Keratinocyte (primary cell): ENCODE measurements at regions not wholly inside any gene's neighbourhood (a gene's known extent, or its start where the extent isn't known, plus 50 kb on each side); places are given as distances from the start of the nearest gene placed in this dataset.

Experiments
- DNase-seq: peaks from one replicate; pipeline ENCODE4 v3.0.0-alpha.2; 2011; ENCODE audit warnings: low read depth, missing footprints, low spot score
- FAIRE-seq: peaks from 2 replicates; lab custom pipeline; 2011; peaks lifted over from hg19 to GRCh38; lab: Jason Lieb, UNC
- H2AFZ ChIP-seq: 2 replicates; pipeline ENCODE4 v1.6.0; 2012; ENCODE audit warnings: low read length, control low read depth, inconsistent platforms; ENCODE audit not compliant: control insufficient read depth
- H3K27ac ChIP-seq: 2 replicates; pipeline ENCODE4 v1.5.1; 2011; ENCODE audit warnings: low read length; ENCODE audit not compliant: control insufficient read depth, insufficient read depth
- H3K27me3 ChIP-seq: 3 replicates; pipeline ENCODE4 v1.6.0; 2011; ENCODE audit warnings: low read length; ENCODE audit not compliant: control insufficient read depth, insufficient read depth; ENCODE audit errors: extremely low read depth
- H3K36me3 ChIP-seq, 2 experiments: 2 replicates in 1 of 2; 3 replicates in 1 of 2; pipeline ENCODE4 v1.5.1; 2011; ENCODE audit warnings: low read length in 2 of 2, mild to moderate bottlenecking in 1 of 2; ENCODE audit not compliant: control insufficient read depth in 2 of 2, insufficient read depth in 2 of 2; ENCODE audit errors: extremely low read depth in 1 of 2
- H3K4me1 ChIP-seq: 3 replicates; pipeline ENCODE4 v1.5.1; 2011; ENCODE audit warnings: low read length; ENCODE audit not compliant: control insufficient read depth, insufficient read depth; ENCODE audit errors: extremely low read depth
- H3K4me2 ChIP-seq: 3 replicates; pipeline ENCODE4 v1.6.0; 2011; ENCODE audit warnings: low read depth, low read length; ENCODE audit not compliant: control insufficient read depth, insufficient read depth; ENCODE audit errors: extremely low read depth
- H3K4me3 ChIP-seq, 3 experiments: fragments of 200-600 bp in 1 of 3; sonication (generic) in 1 of 3; 2 replicates in 2 of 3; 3 replicates in 1 of 3; pipeline ENCODE4 v1.5.1; 2011 to 2016; ENCODE audit warnings: low read length in 3 of 3, mild to moderate bottlenecking in 3 of 3, control low read depth in 2 of 3, inconsistent platforms in 1 of 3, low read depth in 1 of 3, mixed read lengths in 1 of 3, mixed run types in 1 of 3, moderate library complexity in 1 of 3; ENCODE audit not compliant: control insufficient read depth in 2 of 3, insufficient read depth in 2 of 3; ENCODE audit errors: extremely low read depth in 1 of 3
- H3K79me2 ChIP-seq: 2 replicates; pipeline ENCODE4 v1.6.0; 2012; ENCODE audit warnings: low read length; ENCODE audit not compliant: control insufficient read depth, insufficient read depth
- H3K9ac ChIP-seq: 3 replicates; pipeline ENCODE4 v1.6.0; 2011; ENCODE audit warnings: low read length; ENCODE audit not compliant: control insufficient read depth, insufficient read depth; ENCODE audit errors: extremely low read depth
- H3K9me1 ChIP-seq: 3 replicates; pipeline ENCODE4 v1.6.0; 2011; ENCODE audit warnings: low read length; ENCODE audit not compliant: control insufficient read depth, insufficient read depth; ENCODE audit errors: extremely low read depth
- H3K9me3 ChIP-seq: 2 replicates; pipeline ENCODE4 v1.5.1; 2012; ENCODE audit warnings: low read depth, low read length; ENCODE audit not compliant: control insufficient read depth
- H4K20me1 ChIP-seq: 3 replicates; pipeline ENCODE4 v1.6.0; 2011; ENCODE audit warnings: low read length; ENCODE audit not compliant: control insufficient read depth, insufficient read depth; ENCODE audit errors: extremely low read depth
- EZH2 ChIP-seq: IDR thresholded peaks from one replicate; pipeline ENCODE4 v1.6.1; 2012; ENCODE audit warnings: inconsistent platforms, mild to moderate bottlenecking, low read length, moderate library complexity
- dilution Hi-C: fragments of 300-500 bp; cut with MboI; formaldehyde crosslinking; loops from one replicate; pipeline ENCODE4 v1.7.0; 2020; ENCODE audit warnings: low sequenced_read_pairs; ENCODE audit not compliant: extremely low pct_ligation_motif_present
- TF ChIP-seq, protein P1 (sequence below), 3 experiments: IDR thresholded peaks in 1 of 3; conservative IDR thresholded peaks in 1 of 3; optimal IDR thresholded peaks in 1 of 3; 2 replicates in 2 of 3; 3 replicates in 1 of 3; pipeline versions ENCODE3 to v1.5.1; 2011; ENCODE audit warnings: low read length in 3 of 3, mild to moderate bottlenecking in 3 of 3, moderate library complexity in 2 of 3, control low read depth in 1 of 3, inconsistent platforms in 1 of 3; ENCODE audit not compliant: insufficient read depth in 2 of 3; ENCODE audit errors: extremely low read depth in 1 of 3

DNA sequence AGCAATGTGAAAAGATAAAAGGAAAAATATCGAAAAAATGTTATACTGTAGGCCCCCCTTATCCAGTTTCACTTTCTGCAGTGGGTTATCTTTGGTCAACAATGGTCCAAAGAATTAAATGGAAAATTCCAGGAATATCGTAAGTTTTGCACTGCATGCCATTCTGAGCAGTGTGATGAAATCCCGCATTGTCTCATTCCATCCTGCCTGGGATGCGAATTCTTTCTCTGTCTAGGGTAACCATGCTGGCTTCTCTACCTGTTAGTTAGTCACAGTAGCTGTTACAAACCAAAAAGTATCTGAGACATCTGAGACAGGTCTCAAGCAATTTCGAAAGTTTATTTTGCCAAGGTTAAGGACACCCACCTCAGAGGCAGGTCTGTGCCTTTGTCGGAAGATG is 170.3 kb downstream of the COX18 start:
- no peaks in the 10 kb centered on the region for H4K20me1 ChIP-seq
- no peaks in the 10 kb centered on the region for H3K79me2 ChIP-seq
- TF ChIP-seq, protein P1, sequence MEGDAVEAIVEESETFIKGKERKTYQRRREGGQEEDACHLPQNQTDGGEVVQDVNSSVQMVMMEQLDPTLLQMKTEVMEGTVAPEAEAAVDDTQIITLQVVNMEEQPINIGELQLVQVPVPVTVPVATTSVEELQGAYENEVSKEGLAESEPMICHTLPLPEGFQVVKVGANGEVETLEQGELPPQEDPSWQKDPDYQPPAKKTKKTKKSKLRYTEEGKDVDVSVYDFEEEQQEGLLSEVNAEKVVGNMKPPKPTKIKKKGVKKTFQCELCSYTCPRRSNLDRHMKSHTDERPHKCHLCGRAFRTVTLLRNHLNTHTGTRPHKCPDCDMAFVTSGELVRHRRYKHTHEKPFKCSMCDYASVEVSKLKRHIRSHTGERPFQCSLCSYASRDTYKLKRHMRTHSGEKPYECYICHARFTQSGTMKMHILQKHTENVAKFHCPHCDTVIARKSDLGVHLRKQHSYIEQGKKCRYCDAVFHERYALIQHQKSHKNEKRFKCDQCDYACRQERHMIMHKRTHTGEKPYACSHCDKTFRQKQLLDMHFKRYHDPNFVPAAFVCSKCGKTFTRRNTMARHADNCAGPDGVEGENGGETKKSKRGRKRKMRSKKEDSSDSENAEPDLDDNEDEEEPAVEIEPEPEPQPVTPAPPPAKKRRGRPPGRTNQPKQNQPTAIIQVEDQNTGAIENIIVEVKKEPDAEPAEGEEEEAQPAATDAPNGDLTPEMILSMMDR (optimal IDR thresholded peaks at IDR 0.05 in 1 of 3, IDR thresholded peaks at IDR 0.05 in 1 of 3, conservative IDR thresholded peaks at IDR 0.05 in 1 of 3; ENCODE audit: extremely low read depth in 1 of 3, insufficient read depth in 2 of 3, low read length in 3 of 3) = no peak
- TF ChIP-seq EZH2 = no peak
- dilution Hi-C loops = no loop called here
- H3K27me3 ChIP-seq = no peaks in the 10 kb centered on the region
- no peak overlapping the region for H3K4me3 ChIP-seq
- H3K9me1 ChIP-seq = no peaks in the 10 kb centered on the region
- DNase-seq (no peak), FAIRE-seq (no peak)
- no peaks in the 10 kb centered on the region for H3K36me3 ChIP-seq
- no peak overlapping the region for H2AFZ ChIP-seq
- H3K4me1 ChIP-seq = no peaks in the 10 kb centered on the region
- H3K9me3 ChIP-seq = no peaks in the 10 kb centered on the region
- no peak overlapping the region for H3K27ac ChIP-seq
- H3K9ac ChIP-seq = no peak overlapping the region
- no peak overlapping the region for H3K4me2 ChIP-seq

DNA sequence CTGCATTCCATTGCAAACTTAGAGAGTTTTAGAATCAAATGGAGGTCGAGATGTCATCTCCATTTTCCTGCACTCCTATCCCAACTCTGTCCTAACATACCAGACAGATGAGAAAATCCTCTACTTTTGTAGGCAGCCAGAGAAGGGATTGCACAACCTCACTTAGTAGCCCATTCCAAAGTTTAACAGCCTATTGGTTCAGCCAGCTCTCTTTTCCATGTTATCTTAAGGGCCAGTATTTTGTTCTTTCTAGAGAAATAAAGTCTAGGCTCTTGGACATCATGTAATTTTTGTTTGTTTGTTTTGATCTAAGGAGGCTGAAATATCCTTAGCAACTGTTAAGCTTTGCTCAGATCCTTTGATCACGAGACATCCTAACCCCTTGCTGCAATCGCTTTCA is 173.0 kb downstream of the COX18 start:
- H3K27me3 ChIP-seq = no peaks in the 10 kb centered on the region
- TF ChIP-seq, protein P1 (optimal IDR thresholded peaks at IDR 0.05 in 1 of 3, IDR thresholded peaks at IDR 0.05 in 1 of 3, conservative IDR thresholded peaks at IDR 0.05 in 1 of 3; ENCODE audit: extremely low read depth in 1 of 3, insufficient read depth in 2 of 3, low read length in 3 of 3) = no peak
- TF ChIP-seq EZH2 = no peak
- FAIRE-seq = no peak

More for the DNA sequence above, 173.0 kb downstream of the COX18 start:
- DNase-seq = no peak
- Histone ChIP-seq H3K36me3 (no peaks in the 10 kb centered on the region), H3K4me1 (no peaks in the 10 kb centered on the region), H3K4me3 (no peak overlapping the region), H4K20me1 (no peaks in the 10 kb centered on the region), H3K27ac (no peak overlapping the region), H2AFZ (no peak overlapping the region), H3K9me1 (no peaks in the 10 kb centered on the region), H3K9me3 (no peaks in the 10 kb centered on the region), H3K79me2 (no peaks in the 10 kb centered on the region), H3K4me2 (no peak overlapping the region), H3K9ac (no peak overlapping the region)
- dilution Hi-C loops = no loop called here
